Left lung (tissue), 4 donors: ENCODE measurements at regions not wholly inside any gene's neighbourhood (a gene's known extent, or its start where the extent isn't known, plus 50 kb on each side); places are given as distances from the start of the nearest gene placed in this dataset.

Experiments
- ATAC-seq: fragments of 200-7000 bp; cut with Tn5 transposase; one replicate; pipeline ENCODE4 v1.9.1; 2020; ENCODE audit warnings: moderate library complexity
- DNase-seq, 4 donors: peaks; one replicate each; pipeline ENCODE4 v3.0.0-alpha.2; 2013 to 2020
- H3K27ac ChIP-seq, 2 donors: fragments of 200-600 bp; sonication (generic) in 1 of 2; one replicate each; pipeline versions ENCODE4 v1.5.0 to v1.8.0; 2020 to 2021
- H3K27me3 ChIP-seq, 2 donors: fragments of 200-600 bp; sonication (generic) in 1 of 2; one replicate each; pipeline versions ENCODE4 v1.5.0 to v1.8.0; 2020 to 2021
- H3K36me3 ChIP-seq, 2 donors: fragments of 200-600 bp; sonication (generic) in 1 of 2; one replicate each; pipeline versions ENCODE4 v1.5.0 to v1.8.0; 2020 to 2021
- H3K4me1 ChIP-seq, 2 donors: fragments of 200-600 bp; one replicate each; pipeline ENCODE4 v1.8.0; 2021
- H3K4me3 ChIP-seq, 2 donors: fragments of 200-600 bp; sonication (generic) in 1 of 2; one replicate each; pipeline versions ENCODE4 v1.5.0 to v1.8.0; 2020 to 2021; ENCODE audit warnings: mild to moderate bottlenecking in 1 of 2
- H3K9me3 ChIP-seq, 2 donors: fragments of 200-600 bp; sonication (generic) in 1 of 2; one replicate each; pipeline versions ENCODE4 v1.5.0 to v1.8.0; 2020 to 2021
- intact Hi-C, 2 donors: fragments of 100-400 bp; cut with DNase I; formaldehyde crosslinking; loops; one replicate each; pipeline versions ENCODE4 v1.11.2 to v1.14.2; 2022
- TF ChIP-seq, protein P1 (sequence below), 2 donors: fragments of 200-600 bp; sonication (generic) in 1 of 2; IDR thresholded peaks; one replicate each; pipeline versions ENCODE4 v1.5.0 to v1.8.0; 2021; ENCODE audit warnings: antibody characterized with exemption in 2 of 2
- donor health status: DM: no; HTN: yes; CAD: no.
- donor health status: DM: no; HTN: no; CAD: no.

DNA sequence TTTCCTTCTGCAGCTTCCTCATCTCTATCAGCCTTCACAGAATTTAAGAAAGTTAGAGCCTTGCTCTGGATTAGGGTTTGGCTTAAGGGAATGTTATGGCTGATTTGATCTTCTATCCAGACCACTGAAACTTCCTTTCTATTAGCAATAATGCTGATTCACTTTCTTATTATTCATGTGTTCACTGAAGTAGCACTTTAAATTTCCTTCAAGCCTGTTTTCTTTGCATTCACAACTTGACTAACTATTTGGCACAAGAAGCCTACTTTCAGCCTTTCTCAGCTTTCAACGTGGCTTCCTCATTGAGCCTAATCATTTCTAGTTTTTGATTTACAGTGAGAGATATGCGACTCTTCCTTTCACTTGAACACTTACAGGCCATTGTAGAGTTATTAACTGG is 528.5 kb downstream of the PLPP3 start:
- intact Hi-C loops, result no loop called here
- H3K36me3 ChIP-seq, result no peaks in the 10 kb centered on the region
- H3K9me3 ChIP-seq, result no peaks in the 10 kb centered on the region
- TF ChIP-seq, protein P1, sequence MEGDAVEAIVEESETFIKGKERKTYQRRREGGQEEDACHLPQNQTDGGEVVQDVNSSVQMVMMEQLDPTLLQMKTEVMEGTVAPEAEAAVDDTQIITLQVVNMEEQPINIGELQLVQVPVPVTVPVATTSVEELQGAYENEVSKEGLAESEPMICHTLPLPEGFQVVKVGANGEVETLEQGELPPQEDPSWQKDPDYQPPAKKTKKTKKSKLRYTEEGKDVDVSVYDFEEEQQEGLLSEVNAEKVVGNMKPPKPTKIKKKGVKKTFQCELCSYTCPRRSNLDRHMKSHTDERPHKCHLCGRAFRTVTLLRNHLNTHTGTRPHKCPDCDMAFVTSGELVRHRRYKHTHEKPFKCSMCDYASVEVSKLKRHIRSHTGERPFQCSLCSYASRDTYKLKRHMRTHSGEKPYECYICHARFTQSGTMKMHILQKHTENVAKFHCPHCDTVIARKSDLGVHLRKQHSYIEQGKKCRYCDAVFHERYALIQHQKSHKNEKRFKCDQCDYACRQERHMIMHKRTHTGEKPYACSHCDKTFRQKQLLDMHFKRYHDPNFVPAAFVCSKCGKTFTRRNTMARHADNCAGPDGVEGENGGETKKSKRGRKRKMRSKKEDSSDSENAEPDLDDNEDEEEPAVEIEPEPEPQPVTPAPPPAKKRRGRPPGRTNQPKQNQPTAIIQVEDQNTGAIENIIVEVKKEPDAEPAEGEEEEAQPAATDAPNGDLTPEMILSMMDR (IDR thresholded peaks at IDR 0.05), result no peak
- no peak overlapping the region for H3K4me3 ChIP-seq
- ATAC-seq (no peak), DNase-seq (no peak)
- no peaks in the 10 kb centered on the region for H3K4me1 ChIP-seq
- no peak overlapping the region for H3K27ac ChIP-seq
- H3K27me3 ChIP-seq, result no peaks in the 10 kb centered on the region

DNA sequence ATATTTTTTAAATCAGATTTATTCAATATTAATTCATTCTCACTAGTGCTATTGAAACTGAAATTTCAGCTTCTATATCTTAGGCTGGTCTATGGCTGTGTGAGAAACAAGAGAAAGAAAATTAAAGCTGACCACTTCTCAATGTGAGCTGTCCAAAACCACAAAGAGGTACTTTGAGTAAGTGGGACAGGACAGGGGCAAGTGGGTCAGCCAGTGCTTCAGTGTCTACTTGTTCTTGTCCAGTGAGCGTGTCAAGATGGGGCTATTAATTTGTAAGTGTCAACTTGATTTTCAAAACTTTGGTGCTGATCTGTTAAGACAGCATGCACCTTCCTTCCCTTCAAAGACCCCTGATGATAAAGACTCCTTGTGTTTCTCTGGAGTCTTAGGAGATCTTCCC is 533.9 kb downstream of the PLPP3 start:
- Histone ChIP-seq H3K4me3 (no peak overlapping the region), H3K36me3 (no peaks in the 10 kb centered on the region), H3K4me1 (no peaks in the 10 kb centered on the region), H3K27me3 (no peaks in the 10 kb centered on the region), H3K27ac (no peak overlapping the region), H3K9me3 (no peaks in the 10 kb centered on the region)
- DNase-seq, result no peak
- ATAC-seq, result no peak
- TF ChIP-seq, protein P1 (IDR thresholded peaks at IDR 0.05), result no peak
- intact Hi-C loops, result no loop called here

DNA sequence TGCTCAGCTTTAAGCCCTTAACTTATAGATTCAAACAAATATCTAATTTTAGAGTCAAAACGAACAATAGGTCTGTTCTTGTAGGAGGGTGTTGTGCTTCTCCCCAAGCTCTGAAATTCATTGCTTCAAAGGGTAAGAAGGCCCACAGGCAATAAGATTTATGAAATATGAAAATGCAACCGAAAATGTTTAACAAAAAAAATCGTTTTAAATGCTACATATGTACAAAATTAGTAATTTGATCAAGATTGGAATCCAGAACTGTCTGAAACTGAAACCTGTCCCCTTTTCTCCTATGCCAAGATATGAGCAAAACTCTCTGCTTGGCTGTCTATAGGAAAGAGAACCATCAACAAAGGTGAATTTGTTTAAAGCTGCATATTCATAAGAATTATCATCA is 534.3 kb downstream of the PLPP3 start:
- no peaks in the 10 kb centered on the region for H3K4me1 ChIP-seq
- ATAC-seq (no peak), DNase-seq (no peak)
- no peaks in the 10 kb centered on the region for H3K9me3 ChIP-seq
- TF ChIP-seq, protein P1 (IDR thresholded peaks at IDR 0.05), result no peak
- no peaks in the 10 kb centered on the region for H3K27me3 ChIP-seq
- no peak overlapping the region for H3K27ac ChIP-seq
- no peak overlapping the region for H3K4me3 ChIP-seq
- H3K36me3 ChIP-seq, result no peaks in the 10 kb centered on the region
- intact Hi-C loops, result no loop called here

DNA sequence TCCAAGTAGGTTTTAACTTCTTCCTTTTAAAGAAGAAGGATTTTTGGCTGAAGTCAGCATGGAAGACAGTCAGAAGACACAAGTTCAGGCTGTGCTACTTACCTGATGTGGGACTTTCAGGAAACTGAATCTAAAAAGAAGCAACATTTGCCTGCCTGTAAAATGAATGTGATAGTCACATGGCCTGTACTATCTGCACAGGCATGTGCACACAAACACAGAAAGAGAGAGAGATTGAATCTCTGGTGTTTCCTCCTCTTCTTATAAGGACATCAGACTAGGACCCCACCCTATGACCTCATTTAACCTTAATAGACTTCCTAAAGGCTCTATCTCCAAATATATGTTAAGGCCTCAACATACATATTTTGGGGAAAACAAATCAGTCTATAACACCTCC is 542.9 kb downstream of the PLPP3 start:
- no peak for ATAC-seq
- TF ChIP-seq, protein P1 (IDR thresholded peaks at IDR 0.05), result no peak
- intact Hi-C loops, result no loop called here
- no peaks in the 10 kb centered on the region for H3K4me1 ChIP-seq
- H3K27me3 ChIP-seq, result no peaks in the 10 kb centered on the region
- H3K9me3 ChIP-seq, result no peaks in the 10 kb centered on the region
- no peaks in the 10 kb centered on the region for H3K36me3 ChIP-seq
- no peak overlapping the region for H3K4me3 ChIP-seq
- no peak overlapping the region for H3K27ac ChIP-seq
- no peak for DNase-seq

DNA sequence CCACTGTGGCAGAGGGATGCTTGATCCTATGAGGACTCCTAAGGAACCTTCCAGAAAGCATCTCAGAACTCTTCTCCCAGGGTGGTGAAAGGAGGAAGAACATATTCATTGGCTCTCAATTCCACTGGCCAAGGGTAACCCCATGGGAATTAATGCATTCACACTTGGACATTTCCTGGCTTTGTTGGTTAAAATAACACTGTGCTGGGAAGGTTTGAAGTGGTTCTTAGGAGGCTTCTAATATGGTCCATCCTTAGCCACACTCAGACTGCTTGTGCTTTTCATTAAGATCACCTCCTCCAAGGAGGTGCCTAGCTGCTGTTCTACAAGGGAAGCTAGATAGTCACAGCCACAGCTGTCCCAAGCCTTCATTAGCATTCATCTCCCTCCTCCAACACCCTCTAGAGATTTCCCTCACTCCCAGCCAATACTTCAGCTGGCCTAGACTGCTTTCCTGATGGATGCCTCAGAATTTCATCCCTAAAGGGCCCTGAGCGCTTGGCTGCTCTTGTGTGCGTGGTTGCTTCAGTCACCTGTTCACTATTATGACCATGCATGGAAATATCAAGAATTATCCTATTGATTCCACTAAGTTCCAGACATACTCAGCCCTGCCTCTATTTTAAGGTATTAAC is 544.4 kb downstream of the PLPP3 start:
- H3K27ac ChIP-seq, result no peak overlapping the region
- no peaks in the 10 kb centered on the region for H3K27me3 ChIP-seq
- DNase-seq (no peak), ATAC-seq (no peak)
- intact Hi-C loops, result no loop called here
- no peaks in the 10 kb centered on the region for H3K4me1 ChIP-seq
- no peaks in the 10 kb centered on the region for H3K9me3 ChIP-seq
- TF ChIP-seq, protein P1 (IDR thresholded peaks at IDR 0.05), result no peak
- H3K36me3 ChIP-seq, result no peaks in the 10 kb centered on the region
- no peak overlapping the region for H3K4me3 ChIP-seq
